DOHH2 (cell line): ENCODE measurements at regions not wholly inside any gene's neighbourhood (a gene's known extent, or its start where the extent isn't known, plus 50 kb on each side); places are given as distances from the start of the nearest gene placed in this dataset.

ENCODE experiments used
- CTCF ChIP-seq: fragments of 200-600 bp; sonication (generic); IDR thresholded peaks from one replicate; pipeline ENCODE4 v1.5.1; 2014; ENCODE audit warnings: antibody characterized with exemption, mild to moderate bottlenecking, low read depth, low read length; ENCODE audit not compliant: poor library complexity, severe bottlenecking
- EZH2phosphoT487 ChIP-seq: fragments of 200-600 bp; sonication (generic); IDR thresholded peaks from 2 replicates; pipeline ENCODE4 v1.6.1; 2017; ENCODE audit warnings: borderline replicate concordance, mild to moderate bottlenecking, antibody characterized with exemption, low read length, moderate library complexity, mixed read lengths

- TF ChIP-seq CTCF (no peak), EZH2phosphoT487 (no peak)
Observed at GRCh38 chr15:87454860-87455259, 801.7 kb downstream of the NTRK3 start.
